ENCODE measurements at regions not wholly inside any gene's neighbourhood (a gene's known extent, or its start where the extent isn't known, plus 50 kb on each side); places are given as distances from the start of the nearest gene placed in this dataset.
"Not testable (repeated sequence)": the region's sequence is repeated elsewhere in the genome, so short reads cannot be mapped to it uniquely, and the experiment has no call there.

GRCh38 chr7:108627476-108628051 lies 57.9 kb downstream of the DNAJB9 start:
- DNase-seq (ENCODE audit: low read depth): no peak

GRCh38 chr7:108628678-108629077 lies 59.0 kb downstream of the DNAJB9 start:
- DNase-seq (ENCODE audit: low read depth): no peak

GRCh38 chr7:108629651-108630400 lies 60.2 kb downstream of the DNAJB9 start:
- no peak for DNase-seq (ENCODE audit: low read depth)

GRCh38 chr7:108634036-108634435 lies 64.4 kb downstream of the DNAJB9 start:
- no peak for DNase-seq (ENCODE audit: low read depth)

- DNase-seq (ENCODE audit: low read depth): no peak
Measured at GRCh38 chr7:108634535-108634934, 64.9 kb downstream of the DNAJB9 start.

- DNase-seq (ENCODE audit: low read depth): no peak
Measured at GRCh38 chr7:108637049-108637621, 67.5 kb downstream of the DNAJB9 start.

GRCh38 chr7:108642126-108642525 lies 72.5 kb downstream of the DNAJB9 start:
- DNase-seq (ENCODE audit: low read depth): no peak

GRCh38 chr7:108643136-108643535 lies 73.5 kb downstream of the DNAJB9 start:
- no peak for DNase-seq (ENCODE audit: low read depth)

GRCh38 chr7:108648989-108649388 lies 79.3 kb downstream of the DNAJB9 start:
- DNase-seq (ENCODE audit: low read depth): no peak

- DNase-seq (ENCODE audit: low read depth): no peak
Measured at GRCh38 chr7:108650467-108650866, 80.8 kb downstream of the DNAJB9 start.

- DNase-seq (ENCODE audit: low read depth): no peak
Measured at GRCh38 chr7:108652886-108653285, 83.2 kb downstream of the DNAJB9 start.

GRCh38 chr7:108653526-108653925 lies 83.9 kb downstream of the DNAJB9 start:
- DNase-seq (ENCODE audit: low read depth): no peak

- DNase-seq (ENCODE audit: low read depth): not testable (repeated sequence)
Measured at GRCh38 chr7:108657140-108657726, 87.6 kb downstream of the DNAJB9 start.

GRCh38 chr7:108659261-108659660 lies 89.6 kb downstream of the DNAJB9 start:
- no peak for DNase-seq (ENCODE audit: low read depth)

- no peak for DNase-seq (ENCODE audit: low read depth)
Measured at GRCh38 chr7:108659867-108660266, 90.2 kb downstream of the DNAJB9 start.

- no peak for DNase-seq (ENCODE audit: low read depth)
Measured at GRCh38 chr7:108660465-108660864, 90.8 kb downstream of the DNAJB9 start.

GRCh38 chr7:108662783-108663362 lies 93.2 kb downstream of the DNAJB9 start:
- no peak for DNase-seq (ENCODE audit: low read depth)

GRCh38 chr7:108663701-108664100 lies 94.0 kb downstream of the DNAJB9 start:
- no peak for DNase-seq (ENCODE audit: low read depth)

- no peak for DNase-seq (ENCODE audit: low read depth)
Measured at GRCh38 chr7:108667216-108667615, 97.5 kb downstream of the DNAJB9 start.

GRCh38 chr7:108669958-108670357 lies 100.3 kb downstream of the DNAJB9 start:
- DNase-seq (ENCODE audit: low read depth): no peak

- not testable (repeated sequence) for DNase-seq (ENCODE audit: low read depth)
Measured at GRCh38 chr7:108673699-108674098, 104.0 kb downstream of the DNAJB9 start.

GRCh38 chr7:108684629-108685028 lies 115.0 kb downstream of the DNAJB9 start:
- DNase-seq (ENCODE audit: low read depth): no peak

GRCh38 chr7:108686494-108686893 lies 116.8 kb downstream of the DNAJB9 start:
- DNase-seq (ENCODE audit: low read depth): no peak

All from GM04503 (cell line).